Inferior parietal cortex (tissue), 1 donor: ENCODE measurements at regions not wholly inside any gene's neighbourhood (a gene's known extent, or its start where the extent isn't known, plus 50 kb on each side); places are given as distances from the start of the nearest gene placed in this dataset.

Experiments
- DNase-seq: peaks from one replicate; pipeline ENCODE4 v3.0.0-alpha.2; 2016; ENCODE audit errors: extremely low spot score

DNA sequence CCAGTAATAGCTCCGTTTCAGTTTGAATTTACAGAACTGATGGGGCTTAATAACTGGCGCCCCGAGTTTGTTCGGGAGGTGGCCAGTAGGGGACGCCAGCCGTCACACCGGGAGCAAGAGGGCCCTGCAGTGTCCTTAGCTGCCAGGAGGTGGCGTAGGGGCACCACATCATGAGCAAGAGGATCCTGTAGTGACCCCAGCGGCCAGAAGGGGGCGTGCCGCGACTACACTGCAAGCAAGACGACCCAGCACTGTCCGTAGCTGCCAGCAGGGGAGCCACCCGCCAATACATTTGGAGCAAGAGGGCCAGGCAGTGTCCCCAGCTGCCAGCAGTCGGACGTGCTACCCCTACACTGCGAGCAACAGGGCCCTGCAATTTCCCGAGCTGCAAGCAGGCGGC lies 663.7 kb upstream of the B3GAT1 start:
- DNase-seq = no peak

GRCh38 chr11:135074397-135074998 lies 662.5 kb upstream of the B3GAT1 start:
- DNase-seq = no peak

- DNase-seq = no peak
Measured at GRCh38 chr11:135073870-135074269, 661.8 kb upstream of the B3GAT1 start.

DNA sequence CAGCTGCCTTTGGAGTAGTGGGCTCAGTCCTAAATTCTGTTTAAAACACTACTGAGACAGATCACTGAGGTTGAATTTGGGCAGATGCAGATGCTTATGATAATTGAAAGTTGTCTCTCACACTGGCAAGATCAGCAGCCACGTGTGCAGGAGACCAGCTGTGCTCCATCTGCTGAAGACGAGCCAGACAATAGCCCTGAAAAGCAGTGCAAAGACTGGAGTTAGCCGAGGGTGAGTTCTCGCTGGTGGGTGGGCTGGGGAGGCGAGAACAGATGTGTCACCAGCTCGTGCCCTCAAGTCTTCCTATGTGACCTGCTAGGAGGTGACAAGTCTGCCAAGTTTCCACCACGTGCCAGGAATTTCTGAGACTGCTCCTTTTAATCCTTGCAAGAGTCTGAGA lies 661.3 kb upstream of the B3GAT1 start:
- no peak for DNase-seq

DNA sequence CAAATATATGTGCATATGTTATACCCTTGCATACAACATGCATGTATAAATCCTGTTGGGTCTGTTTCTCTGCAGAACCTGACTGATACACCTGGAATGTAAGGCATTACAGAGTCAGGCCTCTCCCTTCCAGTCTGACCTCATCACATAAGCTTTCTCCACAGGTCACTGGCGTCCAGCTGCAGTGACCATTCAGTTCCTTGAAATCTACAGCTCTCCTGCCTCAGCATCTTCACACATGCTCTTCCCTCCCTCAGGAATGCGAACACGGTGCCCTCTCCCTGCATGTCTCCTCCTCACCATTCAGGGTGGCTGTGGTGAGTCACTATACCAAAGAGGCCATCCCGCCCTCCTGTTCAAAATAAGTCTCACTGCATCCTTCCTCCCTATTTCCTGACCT lies 657.8 kb upstream of the B3GAT1 start:
- DNase-seq = no peak

DNA sequence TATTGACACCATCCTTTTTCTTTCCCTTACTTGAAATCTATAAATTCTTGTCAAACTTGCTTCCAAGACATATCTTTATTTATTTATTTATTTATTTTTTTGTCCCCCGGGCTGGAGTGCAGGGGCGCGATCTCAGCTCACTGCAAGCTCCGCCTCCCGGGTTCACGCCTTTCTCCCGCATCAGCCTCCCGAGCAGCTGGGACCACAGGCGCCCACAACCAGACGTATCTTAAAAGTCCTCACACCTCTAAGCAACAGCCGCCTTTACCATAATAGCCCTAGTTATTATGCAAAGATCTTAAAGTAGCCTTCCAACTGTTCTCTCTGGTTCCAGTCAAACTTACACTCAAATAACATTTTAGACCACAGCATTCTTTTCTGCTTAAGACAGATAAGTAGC lies 657.0 kb upstream of the B3GAT1 start:
- no peak for DNase-seq

DNA sequence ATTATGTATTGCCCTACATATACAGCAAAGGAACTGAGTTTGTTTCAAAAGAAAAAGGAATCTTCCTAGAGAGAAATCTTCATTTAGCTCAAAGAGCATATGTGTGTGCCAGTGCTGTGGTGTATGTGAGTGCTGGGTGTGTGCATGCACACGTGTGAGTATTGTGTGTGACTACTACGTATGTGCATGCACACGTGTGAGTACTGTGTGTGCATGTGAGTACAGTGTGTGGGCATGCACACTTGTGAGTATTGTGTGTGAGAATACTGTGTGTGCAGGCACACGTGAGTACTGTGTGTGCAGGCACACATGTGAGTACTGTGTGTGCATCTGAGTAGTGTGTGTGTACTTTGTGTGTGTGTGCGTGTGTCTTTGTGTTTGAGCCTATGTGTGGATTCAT lies 651.0 kb upstream of the B3GAT1 start:
- DNase-seq = no peak

GRCh38 chr11:135061166-135061565 lies 649.1 kb upstream of the B3GAT1 start:
- DNase-seq = no peak

DNA sequence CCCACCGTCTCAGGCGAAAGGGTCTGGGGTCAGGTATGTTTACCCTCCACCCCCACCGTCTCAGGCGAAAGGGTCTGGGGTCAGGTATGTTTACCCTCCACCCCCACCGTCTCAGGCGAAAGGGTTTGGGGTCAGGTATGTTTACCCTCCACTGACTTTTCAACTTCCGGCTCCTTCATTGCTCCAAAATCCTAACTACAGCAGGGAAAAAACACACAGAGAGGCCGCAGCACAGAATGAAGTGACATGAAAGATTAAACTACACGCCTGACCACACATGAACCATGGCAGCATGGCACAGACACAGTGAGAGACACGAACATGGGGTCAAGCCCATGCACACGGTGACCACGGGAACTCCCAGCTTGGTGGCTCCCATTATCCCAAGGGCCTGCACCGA lies 634.9 kb upstream of the B3GAT1 start:
- no peak for DNase-seq

DNA sequence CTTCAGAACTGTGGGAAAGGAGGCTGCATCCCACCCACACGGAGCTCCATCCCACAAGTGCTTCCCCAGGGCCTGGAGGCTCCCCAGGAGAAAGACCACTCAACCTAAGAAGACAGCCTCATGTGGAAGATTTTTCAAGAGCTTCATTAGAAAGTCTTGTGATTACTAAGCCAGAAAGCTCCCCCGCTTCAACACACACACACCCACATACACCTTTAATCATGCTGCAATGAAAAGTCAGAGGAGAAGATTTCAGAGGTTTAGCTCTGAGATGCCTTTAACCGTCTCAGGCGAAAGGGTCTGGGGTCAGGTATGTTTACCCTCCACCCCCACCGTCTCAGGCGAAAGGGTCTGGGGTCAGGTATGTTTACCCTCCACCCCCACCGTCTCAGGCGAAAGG lies 634.5 kb upstream of the B3GAT1 start:
- DNase-seq = no peak

DNA sequence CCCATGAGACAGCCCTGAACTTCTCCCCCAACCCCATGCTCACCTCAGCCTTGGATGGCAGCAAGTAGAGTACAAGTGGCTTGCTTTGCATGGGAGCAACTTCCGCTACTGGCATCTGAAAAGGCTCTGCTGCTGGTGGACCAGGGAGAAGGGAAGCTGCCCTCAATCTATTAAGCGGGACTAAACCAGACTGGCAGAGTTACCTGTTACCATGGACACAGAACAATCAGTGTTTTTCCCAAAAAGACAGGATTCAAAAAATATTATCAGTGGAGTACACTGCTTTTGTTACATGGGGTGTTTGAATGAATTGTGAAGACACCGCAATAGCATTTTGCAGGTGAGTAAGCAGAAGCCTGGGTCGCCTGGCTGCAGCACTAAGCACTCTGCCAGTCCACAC lies 631.4 kb upstream of the B3GAT1 start:
- no peak for DNase-seq

DNA sequence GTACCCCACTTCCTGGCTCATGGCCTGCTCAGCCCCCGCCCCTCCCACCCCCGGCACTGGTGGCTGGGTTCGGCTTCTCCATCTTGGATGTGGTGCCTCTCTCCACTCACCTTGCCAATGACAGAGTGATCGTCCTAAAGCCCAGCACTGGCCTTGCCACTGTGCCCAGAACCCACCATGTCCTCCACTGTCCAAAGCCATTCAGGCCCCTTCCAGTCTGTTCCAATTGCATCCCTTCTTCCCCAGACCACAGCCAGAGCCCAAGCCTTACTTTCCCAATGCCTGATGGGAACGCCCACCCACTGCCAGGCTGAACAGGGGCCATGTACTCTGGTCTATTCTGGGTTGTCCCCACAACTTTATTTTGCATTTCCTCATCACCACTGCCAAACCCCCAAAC lies 625.8 kb upstream of the B3GAT1 start:
- no peak for DNase-seq

DNA sequence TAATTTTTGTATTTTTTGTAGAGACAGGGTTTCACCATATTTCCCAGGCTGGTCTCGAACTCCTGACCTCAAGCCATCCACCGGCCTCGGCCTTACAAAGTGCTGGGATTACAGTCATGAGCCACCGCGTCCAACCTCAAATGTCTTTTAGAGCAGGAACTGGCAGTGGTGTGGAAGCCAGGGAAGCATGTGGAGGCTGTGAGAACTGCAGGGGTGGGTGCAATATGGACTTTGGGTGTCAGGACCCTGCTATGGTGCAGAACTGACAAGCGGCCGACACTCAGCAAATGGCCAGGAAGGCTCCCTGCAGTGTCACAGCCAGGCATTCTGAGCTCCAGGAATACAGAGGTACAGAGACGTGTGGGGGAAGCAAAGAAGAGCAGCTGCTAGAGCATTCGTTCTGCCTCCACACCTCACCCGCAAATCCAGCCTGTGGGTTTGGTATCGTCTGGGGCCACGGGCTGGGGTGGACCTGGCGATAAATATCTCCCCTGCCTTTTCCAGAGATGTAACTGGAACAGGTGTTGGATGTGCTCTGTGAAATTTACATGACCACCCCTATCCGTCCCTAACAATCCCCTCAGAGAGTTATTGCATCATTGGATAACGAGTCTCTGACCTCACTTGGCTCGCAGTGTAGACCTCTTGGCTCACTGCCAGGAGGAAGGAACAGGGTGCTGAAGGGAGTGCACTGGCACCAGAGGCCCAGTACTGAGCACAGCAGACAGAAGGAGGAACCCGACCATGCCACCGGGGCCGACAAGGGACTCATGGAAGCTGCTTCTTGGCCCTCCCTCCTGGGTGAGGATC lies 624.7 kb upstream of the B3GAT1 start:
- no peak for DNase-seq

- no peak for DNase-seq
Measured at GRCh38 chr11:135035282-135035681, 623.2 kb upstream of the B3GAT1 start.

DNA sequence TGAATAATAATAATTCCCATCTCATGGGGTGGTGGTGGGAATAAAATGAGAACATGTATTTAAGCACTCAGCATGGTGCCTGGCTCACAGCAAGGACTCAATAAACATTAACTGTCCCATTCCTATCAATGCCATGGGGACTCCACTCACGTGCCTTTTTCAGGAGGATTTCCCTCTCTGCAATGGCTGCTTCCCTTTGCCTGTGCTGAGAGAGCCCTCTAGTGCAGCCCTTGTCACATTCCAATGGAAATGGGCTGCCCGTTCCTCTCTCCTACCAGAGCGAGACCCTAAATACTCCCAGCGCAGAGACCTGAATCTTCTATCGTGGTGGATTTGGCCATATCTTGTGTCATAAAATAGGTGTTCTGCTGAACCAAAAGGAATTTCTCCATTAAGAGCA lies 621.5 kb upstream of the B3GAT1 start:
- DNase-seq = peak; percentile 80

DNA sequence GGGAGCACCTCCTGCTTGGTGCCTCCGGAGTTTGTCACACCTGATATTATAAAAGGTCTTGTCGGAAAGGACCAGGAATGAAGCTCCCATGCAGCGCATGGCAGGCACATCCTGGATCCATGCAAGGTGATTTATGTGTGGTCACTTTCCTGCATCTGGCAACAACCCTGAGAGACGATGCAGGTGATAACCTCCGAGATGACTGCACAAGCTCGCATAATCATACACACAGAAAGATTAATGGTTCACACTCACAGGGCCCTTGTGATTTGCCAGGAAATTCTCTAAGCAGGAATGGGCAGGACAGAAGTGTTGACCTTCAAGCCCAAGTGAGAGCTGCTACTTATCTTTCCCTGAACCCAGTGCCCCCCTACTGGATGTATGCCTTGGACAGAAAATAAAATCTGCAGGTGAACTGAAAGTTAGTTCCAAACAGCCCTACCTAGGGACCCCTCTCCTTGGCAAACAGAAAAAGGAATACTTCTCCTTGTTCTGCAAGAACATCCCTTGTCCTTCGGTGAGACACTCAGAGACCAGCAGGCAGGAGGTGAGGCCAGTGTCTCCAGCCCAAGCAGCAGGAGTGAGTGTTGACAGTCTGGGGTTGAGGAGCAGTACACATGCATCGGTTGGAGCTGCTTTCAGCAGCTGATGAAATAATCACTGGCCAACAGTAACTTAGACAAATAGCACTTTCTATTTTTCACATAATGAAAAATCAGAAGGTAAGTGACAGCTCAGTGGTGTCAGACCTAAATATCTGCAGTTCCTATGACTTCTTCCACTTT lies 619.4 kb upstream of the B3GAT1 start:
- DNase-seq = no peak

DNA sequence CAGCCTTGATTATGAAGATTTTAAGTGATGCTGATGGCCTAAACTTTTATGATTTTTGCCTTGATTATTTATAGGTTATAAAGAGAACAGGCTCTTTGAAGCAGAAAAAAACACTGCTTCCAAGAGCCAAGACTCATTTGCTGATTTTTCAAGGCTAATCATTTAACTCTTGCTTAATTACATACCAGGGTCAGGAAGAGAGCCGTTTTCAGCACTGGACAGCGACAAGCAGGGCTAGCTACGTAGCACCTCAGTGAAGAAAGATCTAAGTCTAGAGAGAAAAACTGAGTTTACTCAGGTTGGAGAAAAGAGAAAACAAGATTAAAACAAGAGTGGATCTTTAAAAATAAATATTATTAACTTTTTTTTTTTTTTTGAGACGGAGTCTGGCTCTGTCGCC lies 615.4 kb upstream of the B3GAT1 start:
- no peak for DNase-seq

GRCh38 chr11:135023499-135023898 lies 611.5 kb upstream of the B3GAT1 start:
- no peak for DNase-seq

DNA sequence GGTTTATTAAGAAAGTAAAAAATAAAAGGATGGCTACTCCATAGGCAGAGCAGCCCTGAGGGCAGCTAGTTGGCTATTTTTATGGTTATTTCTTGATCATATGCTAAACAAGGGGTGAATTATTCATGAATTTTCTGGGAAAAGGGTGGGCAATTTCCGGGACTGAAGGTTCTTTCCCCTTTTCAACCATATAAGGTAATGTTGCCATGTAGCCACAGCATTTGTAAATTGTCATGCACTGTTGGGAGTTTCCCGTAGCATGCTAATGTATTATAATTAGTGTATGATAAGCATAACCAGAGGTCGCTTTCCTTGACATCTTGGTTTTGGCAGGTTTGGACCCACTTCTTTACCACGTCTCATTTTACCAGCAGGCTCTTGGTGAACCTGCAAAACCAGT lies 610.4 kb upstream of the B3GAT1 start:
- DNase-seq = no peak

- no peak for DNase-seq
Measured at GRCh38 chr11:135019899-135020298, 607.9 kb upstream of the B3GAT1 start.

DNA sequence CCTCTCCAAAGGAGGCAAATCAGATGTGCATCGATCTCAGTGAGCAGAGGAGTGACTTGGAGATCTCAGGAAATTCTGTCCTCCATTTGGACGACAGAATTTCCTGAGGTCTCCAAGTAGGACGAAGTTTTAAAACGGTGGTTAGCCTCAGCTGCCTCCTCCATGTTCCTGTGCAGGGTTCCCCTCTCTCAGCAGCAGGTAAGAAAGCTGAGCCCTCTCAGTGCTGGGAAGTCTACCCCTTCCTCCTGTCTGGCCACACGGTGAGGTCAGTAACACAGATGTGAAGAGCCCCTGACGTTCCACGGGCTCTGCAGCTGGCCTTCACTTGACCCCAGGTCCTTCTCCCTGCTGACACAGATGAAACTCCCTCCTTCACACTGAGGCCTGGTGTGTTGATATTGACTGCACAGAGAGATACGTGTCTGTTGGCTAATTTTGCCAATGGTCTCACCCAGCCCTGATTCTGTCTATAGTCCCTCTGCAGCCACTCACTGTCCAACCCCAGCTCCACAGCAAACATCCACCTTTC lies 607.4 kb upstream of the B3GAT1 start:
- no peak for DNase-seq

DNA sequence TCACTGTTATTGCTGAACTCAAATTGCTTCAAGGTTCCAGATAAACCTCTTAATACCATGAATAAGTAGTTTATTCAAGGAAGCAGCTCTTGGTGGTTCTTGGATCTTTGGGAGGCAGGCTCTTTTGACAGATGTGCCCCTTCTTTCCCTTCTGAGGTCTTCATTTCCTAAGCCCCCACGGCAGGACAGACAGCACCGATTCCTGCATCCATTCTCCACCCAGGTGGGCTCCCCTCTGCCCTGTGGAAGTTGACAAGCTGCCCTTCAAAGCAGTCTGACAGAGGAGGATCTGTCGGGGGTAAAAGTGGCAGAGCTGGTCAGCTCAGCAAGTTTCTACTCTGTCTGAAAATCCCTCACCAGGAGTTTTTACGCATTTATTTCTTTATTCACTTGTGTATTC lies 605.3 kb upstream of the B3GAT1 start:
- no peak for DNase-seq

DNA sequence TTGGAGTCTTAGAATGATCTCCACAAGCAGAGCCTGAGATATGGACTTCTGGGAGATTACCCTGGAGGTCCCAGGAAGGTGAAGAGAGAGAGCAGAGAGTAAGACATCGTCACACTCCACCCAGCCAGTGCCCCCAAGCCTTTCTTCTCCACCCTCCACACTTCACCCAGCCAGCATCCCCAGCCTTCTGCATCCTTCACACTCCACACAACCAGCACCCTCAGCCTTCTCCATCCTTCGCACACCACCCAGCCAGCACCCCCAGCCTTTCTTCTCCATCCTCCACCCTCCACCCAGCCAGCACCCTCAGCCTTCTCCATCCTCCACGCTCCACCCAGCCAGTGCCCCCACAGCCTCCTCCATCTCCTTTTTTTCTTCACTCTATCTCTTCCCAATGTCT lies 603.9 kb upstream of the B3GAT1 start:
- DNase-seq = no peak
